GM12873 (cell line): ENCODE measurements at regions not wholly inside any gene's neighbourhood (a gene's known extent, or its start where the extent isn't known, plus 50 kb on each side); places are given as distances from the start of the nearest gene placed in this dataset.

Experiments used
- TF ChIP-seq, protein P1 (sequence below): IDR thresholded peaks from 2 replicates; pipeline ENCODE4 v1.5.1; 2012; ENCODE audit warnings: low read depth, mild to moderate bottlenecking, moderate library complexity, low read length, control low read depth; ENCODE audit not compliant: insufficient read depth; ENCODE audit errors: missing control alignments

DNA sequence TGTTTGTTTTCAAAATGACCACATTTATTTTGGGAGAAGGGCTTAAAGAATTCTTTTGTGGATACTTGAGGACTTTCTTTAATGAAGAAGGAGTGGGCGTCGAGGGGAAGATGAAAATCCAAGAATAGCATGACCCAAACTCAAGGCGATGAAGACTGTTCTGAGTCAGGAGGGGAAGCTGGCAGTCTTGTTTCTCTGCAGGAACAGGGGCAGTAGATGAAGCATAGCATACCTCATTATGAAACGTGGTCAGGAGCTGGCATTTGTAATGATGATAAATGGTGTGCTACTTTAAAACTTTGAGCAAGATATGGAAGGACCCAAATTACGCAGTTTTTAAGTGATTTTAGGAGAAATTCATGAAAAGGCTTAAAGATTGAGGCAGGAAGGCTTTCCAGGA lies 549.0 kb downstream of the IGSF11 start:
- TF ChIP-seq, protein P1, sequence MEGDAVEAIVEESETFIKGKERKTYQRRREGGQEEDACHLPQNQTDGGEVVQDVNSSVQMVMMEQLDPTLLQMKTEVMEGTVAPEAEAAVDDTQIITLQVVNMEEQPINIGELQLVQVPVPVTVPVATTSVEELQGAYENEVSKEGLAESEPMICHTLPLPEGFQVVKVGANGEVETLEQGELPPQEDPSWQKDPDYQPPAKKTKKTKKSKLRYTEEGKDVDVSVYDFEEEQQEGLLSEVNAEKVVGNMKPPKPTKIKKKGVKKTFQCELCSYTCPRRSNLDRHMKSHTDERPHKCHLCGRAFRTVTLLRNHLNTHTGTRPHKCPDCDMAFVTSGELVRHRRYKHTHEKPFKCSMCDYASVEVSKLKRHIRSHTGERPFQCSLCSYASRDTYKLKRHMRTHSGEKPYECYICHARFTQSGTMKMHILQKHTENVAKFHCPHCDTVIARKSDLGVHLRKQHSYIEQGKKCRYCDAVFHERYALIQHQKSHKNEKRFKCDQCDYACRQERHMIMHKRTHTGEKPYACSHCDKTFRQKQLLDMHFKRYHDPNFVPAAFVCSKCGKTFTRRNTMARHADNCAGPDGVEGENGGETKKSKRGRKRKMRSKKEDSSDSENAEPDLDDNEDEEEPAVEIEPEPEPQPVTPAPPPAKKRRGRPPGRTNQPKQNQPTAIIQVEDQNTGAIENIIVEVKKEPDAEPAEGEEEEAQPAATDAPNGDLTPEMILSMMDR: no peak

DNA sequence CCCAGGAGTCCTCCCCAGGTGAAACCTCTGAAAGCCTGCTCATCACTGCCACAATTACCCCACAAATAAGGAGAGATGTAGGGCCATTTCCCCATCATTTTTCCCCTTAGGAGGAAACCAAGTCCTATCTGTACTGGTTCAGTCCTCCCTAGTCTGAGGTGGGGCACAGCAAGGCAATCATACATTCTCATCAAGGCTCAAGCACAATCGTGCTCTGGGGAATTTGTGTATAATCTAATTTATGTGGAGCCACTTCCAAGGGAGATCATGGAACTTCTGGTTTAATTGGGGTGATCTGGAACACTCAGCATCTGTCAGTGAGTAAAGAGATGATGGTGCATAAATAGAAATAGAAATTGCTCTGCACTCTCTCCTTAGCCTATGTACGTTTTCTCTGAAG lies 546.9 kb downstream of the IGSF11 start:
- TF ChIP-seq, protein P1: no peak

DNA sequence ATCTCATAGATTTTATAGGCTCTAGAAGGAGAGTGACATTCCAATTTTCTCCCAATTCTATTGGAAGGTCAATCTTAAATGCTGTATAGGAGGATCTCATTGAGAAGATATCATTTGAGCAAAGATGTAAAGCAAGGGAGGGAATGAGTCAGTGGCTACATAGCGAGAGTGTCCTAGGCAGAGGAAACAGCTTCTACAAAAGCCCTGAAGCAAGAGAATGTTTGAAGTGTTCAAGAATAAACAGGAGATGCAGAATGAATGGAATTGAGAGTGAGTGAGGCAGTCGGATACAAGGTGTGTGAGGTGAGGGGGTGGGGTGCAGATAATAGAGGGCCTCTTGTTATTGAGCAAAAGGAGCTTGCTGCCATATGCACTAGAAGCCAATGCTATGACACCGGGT lies 545.9 kb downstream of the IGSF11 start:
- TF ChIP-seq, protein P1: no peak

DNA sequence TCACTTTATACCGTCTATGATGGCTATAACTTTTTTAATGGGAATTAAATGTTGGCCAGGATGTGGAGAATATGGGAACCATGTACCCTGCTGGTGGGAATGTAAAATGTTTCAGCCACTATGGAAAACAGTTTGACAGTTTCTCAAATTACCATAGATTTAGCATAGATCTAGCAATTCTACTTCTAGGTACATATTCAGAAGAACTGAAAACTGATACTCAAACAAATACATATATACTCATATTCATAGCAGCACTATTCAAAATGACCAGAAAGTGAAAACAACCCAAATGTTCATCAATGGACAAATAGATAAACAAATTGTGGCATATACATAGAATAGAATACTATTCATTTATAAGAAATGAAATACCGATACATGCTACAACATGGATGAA lies 539.4 kb downstream of the IGSF11 start:
- TF ChIP-seq, protein P1: no peak

DNA sequence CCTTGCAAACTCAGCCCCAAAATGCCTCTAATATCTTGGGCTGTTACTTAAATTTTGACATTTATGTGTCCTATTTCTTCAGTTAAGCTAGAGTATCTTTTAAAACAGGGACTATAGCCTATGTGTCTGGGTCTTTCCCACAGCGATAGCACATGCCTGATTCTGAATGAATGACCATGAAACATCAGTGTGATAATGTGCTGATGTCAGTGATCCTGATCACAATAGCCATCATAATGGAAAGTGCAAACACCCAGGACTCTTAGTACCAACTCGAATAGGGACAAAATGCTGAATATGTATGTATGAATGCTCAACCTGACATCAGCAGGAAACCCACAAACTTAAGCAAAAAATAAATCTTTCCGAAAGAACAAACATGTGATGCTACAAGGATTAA lies 537.4 kb downstream of the IGSF11 start:
- TF ChIP-seq, protein P1: no peak

DNA sequence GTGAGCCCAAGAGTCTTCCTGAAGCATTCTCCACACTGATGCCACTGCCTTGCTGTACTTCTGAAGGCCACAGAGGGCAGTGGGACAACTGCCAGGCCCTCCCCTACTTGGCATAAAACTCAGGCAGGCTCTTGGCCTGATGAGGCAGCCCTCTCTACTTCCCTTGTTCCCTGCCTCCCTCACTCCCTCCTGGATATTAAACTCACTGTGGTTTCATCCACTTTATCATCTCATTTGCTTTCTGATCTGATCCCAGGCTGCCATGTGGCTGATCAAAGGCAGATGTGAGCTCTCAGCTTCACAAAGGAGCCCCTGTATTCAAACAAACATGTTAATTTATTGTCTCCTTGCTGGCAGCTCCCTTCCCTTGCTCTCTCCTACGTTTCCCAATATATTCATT lies 533.5 kb downstream of the IGSF11 start:
- TF ChIP-seq, protein P1: no peak

DNA sequence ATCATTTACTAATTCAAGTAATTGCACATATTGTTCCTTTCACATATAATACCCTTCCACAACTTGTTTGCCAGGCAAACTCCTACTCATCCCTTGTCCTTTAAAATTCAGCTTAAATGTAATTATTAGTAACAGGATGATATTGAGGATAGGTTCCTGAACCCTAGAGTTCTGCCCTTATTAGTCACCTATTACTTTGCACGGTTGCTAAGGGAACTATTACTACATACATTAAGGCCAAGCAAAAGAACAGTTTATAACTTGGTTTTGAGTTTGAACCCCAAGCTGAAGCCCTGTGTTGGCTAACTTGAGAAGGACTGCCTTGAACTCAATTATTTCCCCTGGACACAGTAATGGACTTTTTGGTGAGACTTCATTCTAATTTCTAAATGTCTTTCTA lies 529.7 kb downstream of the IGSF11 start:
- TF ChIP-seq, protein P1: no peak
